ENCODE measurements at regions not wholly inside any gene's neighbourhood (a gene's known extent, or its start where the extent isn't known, plus 50 kb on each side); places are given as distances from the start of the nearest gene placed in this dataset.

DNA sequence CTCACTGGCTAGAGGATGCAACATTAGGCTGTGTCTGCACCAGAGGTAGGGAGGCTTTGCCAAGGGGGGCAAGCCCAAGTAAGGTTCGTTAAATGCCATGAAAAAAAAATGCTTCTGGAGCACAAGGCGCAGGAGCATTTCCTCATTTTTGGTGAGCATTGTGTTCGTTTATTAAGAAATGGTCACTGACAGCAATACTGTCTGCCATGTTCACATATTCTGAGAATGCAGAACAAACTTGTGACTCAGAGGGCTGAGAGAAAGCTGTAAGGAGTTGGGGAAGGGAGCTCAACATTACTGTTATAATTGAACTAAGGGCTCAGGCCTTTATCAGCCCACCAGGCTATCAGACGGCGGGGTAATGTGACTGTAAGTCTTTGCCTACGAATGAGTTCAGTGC is 465.4 kb upstream of the BTBD3 start:
- no TSS peak for BruUV-seq (replicated peaks)
- Histone ChIP-seq H3K27ac (ENCODE audit: low read length) (peak overlapping the region; percentile 93), H3K9me3 (ENCODE audit: control insufficient read depth, insufficient read depth, low read depth, low read length) (no peaks in the 10 kb centered on the region), H3K4me3 (ENCODE audit: low read depth in 2 of 2, low read length in 2 of 2) (no peak overlapping the region), H3K27me3 (ENCODE audit: control insufficient read depth, insufficient read depth, low read length) (no peaks in the 10 kb centered on the region), H3K36me3 (ENCODE audit: control insufficient read depth, insufficient read depth, low read length) (no peaks in the 10 kb centered on the region), H3K4me1 (ENCODE audit: control insufficient read depth, insufficient read depth, low read length) (peaks cover 23% of the 10 kb centered on the region)
- in situ Hi-C loops (cut with HindIII; ENCODE audit: low pct_unique_long_range_greater_than_20kb, low sequenced_read_pairs) (no loop called here), intact Hi-C loops (cut with micrococcal nuclease; ENCODE audit: unreplicated experiment) (no loop called here)
- DNase-seq (ENCODE audit: low read depth, low spot score): no peak
- CTCF ChIA-PET: no interaction called here
- POLR2A ChIA-PET: no interaction called here
- ATAC-seq: no peak
- no peak for TF ChIP-seq TCF7L2 (IDR thresholded peaks at IDR 0.05; ENCODE audit: low read depth, low read length)
- TF ChIP-seq, protein P1, sequence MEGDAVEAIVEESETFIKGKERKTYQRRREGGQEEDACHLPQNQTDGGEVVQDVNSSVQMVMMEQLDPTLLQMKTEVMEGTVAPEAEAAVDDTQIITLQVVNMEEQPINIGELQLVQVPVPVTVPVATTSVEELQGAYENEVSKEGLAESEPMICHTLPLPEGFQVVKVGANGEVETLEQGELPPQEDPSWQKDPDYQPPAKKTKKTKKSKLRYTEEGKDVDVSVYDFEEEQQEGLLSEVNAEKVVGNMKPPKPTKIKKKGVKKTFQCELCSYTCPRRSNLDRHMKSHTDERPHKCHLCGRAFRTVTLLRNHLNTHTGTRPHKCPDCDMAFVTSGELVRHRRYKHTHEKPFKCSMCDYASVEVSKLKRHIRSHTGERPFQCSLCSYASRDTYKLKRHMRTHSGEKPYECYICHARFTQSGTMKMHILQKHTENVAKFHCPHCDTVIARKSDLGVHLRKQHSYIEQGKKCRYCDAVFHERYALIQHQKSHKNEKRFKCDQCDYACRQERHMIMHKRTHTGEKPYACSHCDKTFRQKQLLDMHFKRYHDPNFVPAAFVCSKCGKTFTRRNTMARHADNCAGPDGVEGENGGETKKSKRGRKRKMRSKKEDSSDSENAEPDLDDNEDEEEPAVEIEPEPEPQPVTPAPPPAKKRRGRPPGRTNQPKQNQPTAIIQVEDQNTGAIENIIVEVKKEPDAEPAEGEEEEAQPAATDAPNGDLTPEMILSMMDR (IDR thresholded peaks at IDR 0.05): no peak
- TF ChIP-seq, protein P2, sequence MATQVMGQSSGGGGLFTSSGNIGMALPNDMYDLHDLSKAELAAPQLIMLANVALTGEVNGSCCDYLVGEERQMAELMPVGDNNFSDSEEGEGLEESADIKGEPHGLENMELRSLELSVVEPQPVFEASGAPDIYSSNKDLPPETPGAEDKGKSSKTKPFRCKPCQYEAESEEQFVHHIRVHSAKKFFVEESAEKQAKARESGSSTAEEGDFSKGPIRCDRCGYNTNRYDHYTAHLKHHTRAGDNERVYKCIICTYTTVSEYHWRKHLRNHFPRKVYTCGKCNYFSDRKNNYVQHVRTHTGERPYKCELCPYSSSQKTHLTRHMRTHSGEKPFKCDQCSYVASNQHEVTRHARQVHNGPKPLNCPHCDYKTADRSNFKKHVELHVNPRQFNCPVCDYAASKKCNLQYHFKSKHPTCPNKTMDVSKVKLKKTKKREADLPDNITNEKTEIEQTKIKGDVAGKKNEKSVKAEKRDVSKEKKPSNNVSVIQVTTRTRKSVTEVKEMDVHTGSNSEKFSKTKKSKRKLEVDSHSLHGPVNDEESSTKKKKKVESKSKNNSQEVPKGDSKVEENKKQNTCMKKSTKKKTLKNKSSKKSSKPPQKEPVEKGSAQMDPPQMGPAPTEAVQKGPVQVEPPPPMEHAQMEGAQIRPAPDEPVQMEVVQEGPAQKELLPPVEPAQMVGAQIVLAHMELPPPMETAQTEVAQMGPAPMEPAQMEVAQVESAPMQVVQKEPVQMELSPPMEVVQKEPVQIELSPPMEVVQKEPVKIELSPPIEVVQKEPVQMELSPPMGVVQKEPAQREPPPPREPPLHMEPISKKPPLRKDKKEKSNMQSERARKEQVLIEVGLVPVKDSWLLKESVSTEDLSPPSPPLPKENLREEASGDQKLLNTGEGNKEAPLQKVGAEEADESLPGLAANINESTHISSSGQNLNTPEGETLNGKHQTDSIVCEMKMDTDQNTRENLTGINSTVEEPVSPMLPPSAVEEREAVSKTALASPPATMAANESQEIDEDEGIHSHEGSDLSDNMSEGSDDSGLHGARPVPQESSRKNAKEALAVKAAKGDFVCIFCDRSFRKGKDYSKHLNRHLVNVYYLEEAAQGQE (IDR thresholded peaks at IDR 0.05; ENCODE audit: insufficient read depth in 1 of 2, low read depth in 2 of 2, low read length in 1 of 2): no peak
- TF ChIP-seq POLR2AphosphoS5 (IDR thresholded peaks at IDR 0.05; ENCODE audit: low read depth, low read length): no peak
- no peak for TF ChIP-seq SIN3A (IDR thresholded peaks at IDR 0.05; ENCODE audit: borderline replicate concordance, insufficient read depth, low read depth, low read length)

DNA sequence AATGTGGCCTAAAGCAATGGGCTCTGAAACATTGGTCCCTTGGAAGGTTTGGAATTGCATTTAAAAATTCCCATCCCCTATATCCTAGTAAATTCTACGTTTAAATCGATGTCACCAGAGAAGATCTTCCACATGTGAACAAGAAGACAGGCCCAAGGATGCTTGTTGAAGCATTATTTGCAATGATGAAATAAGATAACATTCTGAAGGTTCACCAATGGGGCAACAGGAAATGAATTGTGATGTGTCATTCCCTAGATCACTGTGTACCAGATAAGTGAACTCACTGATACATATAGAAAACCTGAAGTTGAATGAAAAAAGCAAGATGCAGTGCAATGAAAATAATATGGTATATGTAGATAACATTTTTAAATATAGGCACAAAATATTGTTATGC is 464.3 kb upstream of the BTBD3 start:
- POLR2A ChIA-PET: no interaction called here
- H3K36me3 ChIP-seq (ENCODE audit: control insufficient read depth, insufficient read depth, low read length): no peaks in the 10 kb centered on the region
- peak overlapping the region; percentile 93 for H3K27ac ChIP-seq (ENCODE audit: low read length)
- no peak for ATAC-seq
- peak; percentile 33 for DNase-seq (ENCODE audit: low read depth, low spot score)
- in situ Hi-C loops (cut with HindIII; ENCODE audit: low pct_unique_long_range_greater_than_20kb, low sequenced_read_pairs) (no loop called here), intact Hi-C loops (cut with micrococcal nuclease; ENCODE audit: unreplicated experiment) (no loop called here)
- no peaks in the 10 kb centered on the region for H3K27me3 ChIP-seq (ENCODE audit: control insufficient read depth, insufficient read depth, low read length)
- BruUV-seq (replicated peaks): no TSS peak
- CTCF ChIA-PET: no interaction called here
- TF ChIP-seq, protein P1 (IDR thresholded peaks at IDR 0.05): no peak
- TF ChIP-seq TCF7L2 (IDR thresholded peaks at IDR 0.05; ENCODE audit: low read depth, low read length): no peak
- H3K9me3 ChIP-seq (ENCODE audit: control insufficient read depth, insufficient read depth, low read depth, low read length): no peaks in the 10 kb centered on the region
- H3K4me3 ChIP-seq (ENCODE audit: low read depth in 2 of 2, low read length in 2 of 2): no peak overlapping the region
- peaks cover 23% of the 10 kb centered on the region for H3K4me1 ChIP-seq (ENCODE audit: control insufficient read depth, insufficient read depth, low read length)

Data from Panc1 (cell line).